Activated CD4-positive, alpha-beta T cell treated with anti-CD3 and anti-CD28 coated beads, Interleukin-2, amount 10 ng/mL, durations not matched to agents 7 days and 5 days (primary cell): ENCODE measurements at regions not wholly inside any gene's neighbourhood (a gene's known extent, or its start where the extent isn't known, plus 50 kb on each side); places are given as distances from the start of the nearest gene placed in this dataset.

ENCODE experiments used
- CTCF ChIA-PET: fragments of 350-600 bp; sonication (Branson Sonifier 250); formaldehyde crosslinking; loops from one replicate; lab custom pipeline; 2021; ENCODE audit warnings: antibody characterized with exemption; lab: Charles Lee
- POLR2A ChIA-PET: fragments of 350-600 bp; sonication (Branson Sonifier 250); formaldehyde crosslinking; loops from one replicate; lab custom pipeline; 2021; ENCODE audit warnings: antibody characterized with exemption; lab: Charles Lee
- DNase-seq: peaks from one replicate; pipeline ENCODE4 v3.0.0-alpha.2; 2020
- H3K27ac Mint-ChIP-seq: one replicate; pipeline ENCODE4 v1.8.0; 2021; ENCODE audit warnings: mild to moderate bottlenecking, moderate library complexity, mixed read lengths
- H3K27me3 Mint-ChIP-seq: one replicate; pipeline ENCODE4 v1.8.0; 2021; ENCODE audit warnings: mixed read lengths
- H3K36me3 Mint-ChIP-seq: one replicate; pipeline ENCODE4 v1.8.0; 2021; ENCODE audit warnings: low read depth, mixed read lengths
- H3K4me1 Mint-ChIP-seq: one replicate; pipeline ENCODE4 v1.8.0; 2021; ENCODE audit warnings: mixed read lengths
- H3K4me3 Mint-ChIP-seq: one replicate; pipeline ENCODE4 v1.8.0; 2021; ENCODE audit warnings: mild to moderate bottlenecking, moderate library complexity, mixed read lengths
- H3K9me3 Mint-ChIP-seq: one replicate; pipeline ENCODE4 v1.8.0; 2021; ENCODE audit warnings: mixed read lengths

GRCh38 chr5:120738568-120738967, 274.5 kb downstream of the PRR16 start:
- H3K4me3 Mint-ChIP-seq = no peak overlapping the region
- POLR2A ChIA-PET = no interaction called here
- H3K27ac Mint-ChIP-seq = no peak overlapping the region

GRCh38 chr5:120740989-120741388, 276.9 kb downstream of the PRR16 start:
- Mint-ChIP-seq H3K9me3 (no peaks in the 10 kb centered on the region), H3K27ac (no peak overlapping the region), H3K36me3 (no peaks in the 10 kb centered on the region), H3K4me3 (no peak overlapping the region), H3K4me1 (no peaks in the 10 kb centered on the region), H3K27me3 (no peaks in the 10 kb centered on the region)
- ChIA-PET CTCF (no interaction called here), POLR2A (no interaction called here)
- no peak for DNase-seq

More at GRCh38 chr5:120738568-120738967, 274.5 kb downstream of the PRR16 start:
- CTCF ChIA-PET = no interaction called here
- no peak for DNase-seq
- Mint-ChIP-seq H3K27me3 (no peaks in the 10 kb centered on the region), H3K4me1 (no peaks in the 10 kb centered on the region), H3K36me3 (no peaks in the 10 kb centered on the region), H3K9me3 (no peaks in the 10 kb centered on the region)

DNA sequence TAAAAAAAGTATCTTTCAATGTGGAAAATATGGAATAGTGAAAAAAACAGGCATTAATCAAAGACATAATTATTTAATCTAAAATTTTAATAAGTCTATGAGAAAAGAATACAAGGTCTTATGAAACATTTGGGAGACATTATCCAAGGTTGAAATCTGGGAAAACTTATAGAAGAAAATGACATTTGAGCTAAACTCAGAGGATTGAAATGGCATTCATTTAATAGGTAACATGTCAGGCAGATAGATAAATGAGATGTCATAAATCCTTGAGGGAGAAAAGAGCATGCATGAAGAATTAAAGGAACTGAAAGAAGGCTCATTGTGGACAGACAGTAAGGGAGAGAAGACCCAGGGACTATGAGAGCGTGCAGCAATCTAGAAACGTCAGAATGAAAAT, 284.4 kb downstream of the PRR16 start:
- POLR2A ChIA-PET = no interaction called here
- Mint-ChIP-seq H3K4me1 (no peaks in the 10 kb centered on the region), H3K27me3 (no peaks in the 10 kb centered on the region), H3K4me3 (no peak overlapping the region), H3K36me3 (no peaks in the 10 kb centered on the region), H3K9me3 (no peaks in the 10 kb centered on the region), H3K27ac (no peak overlapping the region)
- CTCF ChIA-PET = no interaction called here
- DNase-seq = no peak

GRCh38 chr5:120749737-120750136, 285.6 kb downstream of the PRR16 start:
- Mint-ChIP-seq H3K36me3 (no peaks in the 10 kb centered on the region), H3K9me3 (no peaks in the 10 kb centered on the region), H3K4me1 (no peaks in the 10 kb centered on the region), H3K27me3 (no peaks in the 10 kb centered on the region), H3K4me3 (no peak overlapping the region), H3K27ac (no peak overlapping the region)
- POLR2A ChIA-PET = no interaction called here
- DNase-seq = no peak
- CTCF ChIA-PET = no interaction called here

DNA sequence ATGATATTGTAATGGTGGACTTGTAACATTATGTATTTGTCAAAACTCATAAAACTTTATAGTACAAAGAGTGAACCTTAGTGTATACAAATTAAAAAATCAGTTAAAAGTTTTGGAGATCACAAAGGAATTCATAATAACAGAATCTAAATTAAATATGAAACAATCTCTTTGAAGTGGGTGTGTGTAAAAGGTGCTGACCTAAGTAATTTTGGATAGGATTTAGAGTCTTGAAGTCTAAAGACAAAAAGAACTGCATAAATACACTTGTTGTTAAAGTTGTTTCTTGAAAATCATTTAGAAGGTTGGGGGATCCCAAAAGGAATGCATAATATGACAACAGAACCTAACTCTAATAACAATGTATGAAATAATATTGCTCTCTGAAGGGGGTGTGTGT, 295.5 kb downstream of the PRR16 start:
- Mint-ChIP-seq H3K27me3 (no peaks in the 10 kb centered on the region), H3K4me1 (no peaks in the 10 kb centered on the region), H3K9me3 (peaks cover 8% of the 10 kb centered on the region), H3K4me3 (no peak overlapping the region), H3K27ac (no peak overlapping the region), H3K36me3 (no peaks in the 10 kb centered on the region)
- POLR2A ChIA-PET = no interaction called here
- CTCF ChIA-PET = no interaction called here
- DNase-seq = no peak

GRCh38 chr5:120761986-120762385, 297.9 kb downstream of the PRR16 start:
- ChIA-PET POLR2A (no interaction called here), CTCF (no interaction called here)
- no peak overlapping the region for H3K4me3 Mint-ChIP-seq
- no peak for DNase-seq
- H3K27ac Mint-ChIP-seq = no peak overlapping the region
- no peaks in the 10 kb centered on the region for H3K4me1 Mint-ChIP-seq
- H3K27me3 Mint-ChIP-seq = no peaks in the 10 kb centered on the region
- H3K36me3 Mint-ChIP-seq = no peaks in the 10 kb centered on the region
- H3K9me3 Mint-ChIP-seq = peaks cover 2% of the 10 kb centered on the region

DNA sequence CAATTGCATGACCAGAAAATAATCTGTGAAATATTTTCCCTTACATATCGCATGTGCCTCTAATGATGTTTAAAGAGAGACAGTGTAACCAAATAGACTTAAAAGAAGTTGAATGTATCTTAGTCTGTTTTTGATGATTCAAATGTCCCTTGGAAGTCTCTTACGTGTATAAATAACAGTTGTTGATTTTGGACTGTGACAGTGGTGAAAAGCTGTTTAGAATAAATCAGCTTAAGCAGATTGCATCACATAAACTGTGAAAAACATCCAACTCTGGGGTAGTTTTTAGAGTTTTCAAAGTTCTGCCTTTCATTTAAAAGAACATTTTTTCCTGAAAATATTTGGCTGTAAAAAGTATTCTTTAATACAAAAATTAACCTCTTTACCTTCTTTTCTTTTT, 301.1 kb downstream of the PRR16 start:
- Mint-ChIP-seq H3K4me1 (no peaks in the 10 kb centered on the region), H3K4me3 (no peak overlapping the region), H3K9me3 (peaks cover 2% of the 10 kb centered on the region), H3K36me3 (no peaks in the 10 kb centered on the region), H3K27ac (no peak overlapping the region), H3K27me3 (no peaks in the 10 kb centered on the region)
- DNase-seq = no peak
- ChIA-PET CTCF (no interaction called here), POLR2A (no interaction called here)

- Mint-ChIP-seq H3K4me3 (no peak overlapping the region), H3K4me1 (no peaks in the 10 kb centered on the region), H3K9me3 (peaks cover 2% of the 10 kb centered on the region), H3K27ac (no peak overlapping the region), H3K27me3 (no peaks in the 10 kb centered on the region), H3K36me3 (no peaks in the 10 kb centered on the region)
- CTCF ChIA-PET = no interaction called here
- POLR2A ChIA-PET = no interaction called here
- no peak for DNase-seq
Measured at GRCh38 chr5:120767178-120767820, 303.2 kb downstream of the PRR16 start.

DNA sequence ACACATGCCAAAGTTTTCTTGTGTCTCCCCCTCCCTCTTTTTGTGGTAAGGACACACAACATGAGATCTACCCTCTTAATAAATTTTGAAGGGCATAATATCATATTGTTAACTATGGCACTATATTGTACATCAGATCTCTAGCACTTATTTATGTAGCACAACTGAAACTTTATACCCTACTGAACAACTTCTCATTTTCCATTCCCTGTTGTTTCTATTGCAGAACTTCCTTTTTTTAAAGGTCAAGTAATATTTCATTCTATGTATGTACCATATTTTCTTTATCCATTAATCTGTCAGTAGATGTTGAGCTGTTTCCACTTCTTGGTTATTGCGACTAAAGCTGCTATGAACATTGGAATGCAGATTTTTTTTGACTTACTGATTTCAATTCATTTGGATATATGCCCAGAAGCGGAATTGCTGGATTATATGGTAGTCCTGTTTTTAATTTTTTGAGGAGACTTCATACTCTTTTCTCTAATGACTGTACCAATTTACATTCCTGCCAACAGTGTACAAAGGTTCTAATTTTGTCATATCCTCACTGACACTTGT, 305.3 kb downstream of the PRR16 start:
- H3K9me3 Mint-ChIP-seq = no peaks in the 10 kb centered on the region
- no peak overlapping the region for H3K4me3 Mint-ChIP-seq
- H3K36me3 Mint-ChIP-seq = no peaks in the 10 kb centered on the region
- H3K27ac Mint-ChIP-seq = no peak overlapping the region
- no peak for DNase-seq
- no peaks in the 10 kb centered on the region for H3K4me1 Mint-ChIP-seq
- ChIA-PET POLR2A (no interaction called here), CTCF (no interaction called here)
- H3K27me3 Mint-ChIP-seq = no peaks in the 10 kb centered on the region

DNA sequence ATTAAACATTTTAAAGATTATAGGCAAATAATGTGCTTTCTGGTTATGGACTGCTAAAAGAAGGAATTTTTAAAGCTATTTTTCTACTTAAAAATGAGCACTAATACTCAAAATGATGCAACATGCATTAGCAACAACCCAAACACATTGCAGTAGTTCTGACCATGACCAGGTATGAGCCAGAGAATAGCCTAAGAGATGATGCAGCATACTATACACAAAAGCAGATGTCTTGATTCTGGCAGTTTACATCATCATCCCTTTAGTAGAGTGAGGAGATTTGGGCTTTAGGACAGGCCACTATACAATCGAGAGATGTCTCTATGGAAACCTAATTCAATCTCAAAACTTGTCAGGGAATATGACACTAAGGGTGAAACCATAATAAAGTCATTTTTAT, 307.1 kb downstream of the PRR16 start:
- Mint-ChIP-seq H3K27me3 (no peaks in the 10 kb centered on the region), H3K9me3 (no peaks in the 10 kb centered on the region), H3K36me3 (no peaks in the 10 kb centered on the region), H3K4me3 (no peak overlapping the region), H3K27ac (no peak overlapping the region), H3K4me1 (no peaks in the 10 kb centered on the region)
- DNase-seq = no peak
- ChIA-PET POLR2A (no interaction called here), CTCF (no interaction called here)

DNA sequence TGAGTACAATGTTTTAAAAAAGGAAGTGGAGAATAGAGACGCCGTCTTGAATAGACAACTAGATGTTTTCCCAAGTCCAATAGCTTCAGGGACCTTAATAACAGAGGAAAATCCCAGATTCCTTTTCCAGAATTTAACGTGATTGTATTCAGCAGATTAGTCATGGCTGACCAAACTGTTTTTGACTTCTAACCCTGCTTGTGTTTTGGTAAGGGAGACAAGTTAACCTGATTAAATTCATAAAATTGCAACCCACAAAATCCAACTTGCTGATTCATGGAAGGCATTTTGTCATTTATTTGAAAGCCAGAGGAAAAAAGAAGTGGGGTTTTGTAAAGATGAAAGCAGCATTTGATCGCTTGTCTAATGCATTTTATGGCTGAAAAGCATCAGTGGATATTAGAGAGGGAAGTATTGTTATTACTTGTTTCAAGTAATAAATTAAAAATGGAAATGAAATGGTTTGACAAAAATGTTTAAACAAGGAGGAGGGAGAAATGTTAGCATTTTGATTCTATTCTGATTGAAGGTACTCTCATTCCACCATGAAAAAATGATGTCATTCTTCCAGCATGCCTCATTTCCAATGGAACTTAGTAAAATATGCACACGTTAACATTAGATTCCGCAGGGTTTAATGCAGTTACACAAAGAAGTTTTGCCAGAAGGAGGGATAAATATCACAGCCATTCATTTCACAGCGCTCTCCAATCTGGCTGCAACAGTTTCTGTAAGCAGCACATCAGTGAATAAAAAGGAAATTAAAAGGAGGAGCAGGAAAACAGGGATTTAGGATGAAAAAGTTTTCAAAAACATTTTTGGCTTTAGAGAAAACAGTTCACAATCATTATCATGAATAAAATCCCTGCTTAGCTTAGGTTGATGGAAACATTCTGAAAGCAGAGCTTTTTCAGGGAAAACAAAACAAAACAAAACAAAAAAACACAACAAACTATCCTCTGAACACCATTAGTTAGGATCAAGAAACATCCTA, 314.7 kb downstream of the PRR16 start:
- no peaks in the 10 kb centered on the region for H3K4me1 Mint-ChIP-seq
- CTCF ChIA-PET = no interaction called here

GRCh38 chr5:120779674-120780073, 315.6 kb downstream of the PRR16 start:
- DNase-seq = no peak
- Mint-ChIP-seq H3K4me3 (no peak overlapping the region), H3K4me1 (no peaks in the 10 kb centered on the region), H3K27me3 (no peaks in the 10 kb centered on the region), H3K9me3 (peaks cover 3% of the 10 kb centered on the region), H3K36me3 (no peaks in the 10 kb centered on the region), H3K27ac (no peak overlapping the region)
- POLR2A ChIA-PET = no interaction called here
- CTCF ChIA-PET = no interaction called here

More for the DNA sequence above, 314.7 kb downstream of the PRR16 start:
- Mint-ChIP-seq H3K4me3 (no peak overlapping the region), H3K36me3 (no peaks in the 10 kb centered on the region), H3K9me3 (peaks cover 3% of the 10 kb centered on the region), H3K27ac (no peak overlapping the region), H3K27me3 (no peaks in the 10 kb centered on the region)
- POLR2A ChIA-PET = no interaction called here
- no peak for DNase-seq

GRCh38 chr5:120788481-120788880, 324.4 kb downstream of the PRR16 start:
- no peak overlapping the region for H3K4me3 Mint-ChIP-seq
- ChIA-PET POLR2A (no interaction called here), CTCF (no interaction called here)
- no peaks in the 10 kb centered on the region for H3K27me3 Mint-ChIP-seq
- DNase-seq = no peak
- no peaks in the 10 kb centered on the region for H3K4me1 Mint-ChIP-seq
- no peaks in the 10 kb centered on the region for H3K9me3 Mint-ChIP-seq
- no peak overlapping the region for H3K27ac Mint-ChIP-seq
- no peaks in the 10 kb centered on the region for H3K36me3 Mint-ChIP-seq
